Lower leg skin (tissue), 4 donors: ENCODE measurements at regions not wholly inside any gene's neighbourhood (a gene's known extent, or its start where the extent isn't known, plus 50 kb on each side); places are given as distances from the start of the nearest gene placed in this dataset.
"Not testable (repeated sequence)": the region's sequence is repeated elsewhere in the genome, so short reads cannot be mapped to it uniquely, and the experiment has no call there.

Experiments used
- DNase-seq, 2 donors: peaks; one replicate each; pipeline ENCODE4 v3.0.0-alpha.2; 2019; ENCODE audit warnings: low spot score in 2 of 2
- H3K4me3 ChIP-seq: fragments of 200-600 bp; sonication (generic); 2 replicates; pipeline ENCODE4 v1.5.1; 2017; ENCODE audit warnings: mild to moderate bottlenecking, low read depth; ENCODE audit not compliant: poor library complexity, severe bottlenecking
- CTCF ChIP-seq, 3 donors: fragments of 450-650 bp; IDR thresholded peaks; one replicate each; pipeline ENCODE4 v1.5.1; 2016; ENCODE audit warnings: antibody characterized with exemption in 3 of 3, mild to moderate bottlenecking in 3 of 3, moderate library complexity in 2 of 3
- POLR2A ChIP-seq, 2 donors: fragments of 450-650 bp; IDR thresholded peaks; one replicate each; pipeline ENCODE4 v1.6.1; 2016 to 2017; ENCODE audit warnings: antibody characterized with exemption in 2 of 2, mild to moderate bottlenecking in 1 of 2, moderate library complexity in 1 of 2
- WGBS, 2 donors: methylation state at CpG; one replicate each; pipeline ENCODE4 v1.1.5; 2018; 5-methylcytosine and 5-hydroxymethylcytosine counted together
- intact Hi-C: fragments of 100-400 bp; cut with DNase I; formaldehyde crosslinking; loops from one replicate; pipeline ENCODE4 v1.15.0; 2023; ENCODE audit warnings: low total_unique reads

- 88 to 94% methylated on average over 7 of the region's 7 CpGs for WGBS, 2 donors
- intact Hi-C loops: no loop called here
- TF ChIP-seq POLR2A (IDR thresholded peaks at IDR 0.05) (no peak), CTCF (IDR thresholded peaks at IDR 0.05) (no peak)
- H3K4me3 ChIP-seq: no peak overlapping the region
- no peak for DNase-seq
Measured at GRCh38 chr20:47851774-47852173, 66.5 kb upstream of the SULF2 start.

- TF ChIP-seq CTCF (IDR thresholded peaks at IDR 0.05): no peak
- TF ChIP-seq POLR2A (IDR thresholded peaks at IDR 0.05): no peak
- intact Hi-C loops: no loop called here
- DNase-seq: no peak
- 57 to 61% methylated on average over 5 of the region's 5 CpGs for WGBS, 2 donors
- H3K4me3 ChIP-seq: no peak overlapping the region
Measured at GRCh38 chr20:47850146-47850545, 64.9 kb upstream of the SULF2 start.

GRCh38 chr20:47849596-47849995 lies 64.3 kb upstream of the SULF2 start:
- 86 to 94% methylated on average over 2 of the region's 2 CpGs for WGBS, 2 donors
- intact Hi-C loops: loop anchor here (5.0 kb wide), 1 partner anchor 48 kb away; no protein-coding TSS in a partner anchor
- no peak overlapping the region for H3K4me3 ChIP-seq
- DNase-seq: no peak
- TF ChIP-seq POLR2A (IDR thresholded peaks at IDR 0.05) (no peak), CTCF (IDR thresholded peaks at IDR 0.05) (no peak)

GRCh38 chr20:47849006-47849405 lies 63.7 kb upstream of the SULF2 start:
- H3K4me3 ChIP-seq: no peak overlapping the region
- no peak for DNase-seq
- 84% methylated on average over 15 of the region's 15 CpGs for WGBS, 2 donors
- intact Hi-C loops: loop anchor here (5.0 kb wide), 1 partner anchor 48 kb away; no protein-coding TSS in a partner anchor
- TF ChIP-seq CTCF (IDR thresholded peaks at IDR 0.05) (no peak), POLR2A (IDR thresholded peaks at IDR 0.05) (no peak)

- WGBS, 2 donors: 31 to 48% methylated on average over 4 of the region's 4 CpGs
- DNase-seq, H3K4me3 ChIP-seq: not testable (repeated sequence)
- intact Hi-C loops: loop anchor here (5.0 kb wide), 1 partner anchor 49 kb away; no protein-coding TSS in a partner anchor
Measured at GRCh38 chr20:47848534-47848933, 63.3 kb upstream of the SULF2 start.

- no peak for DNase-seq
- no peak overlapping the region for H3K4me3 ChIP-seq
- TF ChIP-seq POLR2A (IDR thresholded peaks at IDR 0.05) (no peak), CTCF (IDR thresholded peaks at IDR 0.05) (no peak)
- WGBS, 2 donors: 85 to 86% methylated on average over 8 of the region's 8 CpGs
- intact Hi-C loops: loop anchor here (5.0 kb wide), 1 partner anchor 49 kb away; no protein-coding TSS in a partner anchor
Measured at GRCh38 chr20:47847884-47848485, 62.7 kb upstream of the SULF2 start.

GRCh38 chr20:47847220-47847619 lies 61.9 kb upstream of the SULF2 start:
- 82 to 90% methylated on average over 7 of the region's 7 CpGs for WGBS, 2 donors
- not testable (repeated sequence) for H3K4me3 ChIP-seq, DNase-seq
- intact Hi-C loops: loop anchor here (5.0 kb wide), 1 partner anchor 50 kb away; no protein-coding TSS in a partner anchor

- intact Hi-C loops: loop anchor here (5.0 kb wide), 1 partner anchor 51 kb away; no protein-coding TSS in a partner anchor
- not testable (repeated sequence) for H3K4me3 ChIP-seq, DNase-seq
- WGBS, 2 donors: 25 to 53% methylated on average over 10 of the region's 10 CpGs
Measured at GRCh38 chr20:47846651-47847050, 61.4 kb upstream of the SULF2 start.

- WGBS, 2 donors: 49 to 50% methylated on average over 9 to 10 of the region's 10 CpGs
- not testable (repeated sequence) for H3K4me3 ChIP-seq, DNase-seq
- intact Hi-C loops: loop anchor here (5.0 kb wide), 1 partner anchor 52 kb away; no protein-coding TSS in a partner anchor
Measured at GRCh38 chr20:47845382-47845977, 60.2 kb upstream of the SULF2 start.
